Parathyroid adenoma (tissue), 2 donors: ENCODE measurements at regions not wholly inside any gene's neighbourhood (a gene's known extent, or its start where the extent isn't known, plus 50 kb on each side); places are given as distances from the start of the nearest gene placed in this dataset.

Experiments used
- H2AFZ ChIP-seq: fragments of 300-600 bp; sonication (generic); one replicate; pipeline ENCODE4 v1.7.0; 2017; ENCODE audit warnings: antibody characterized with exemption, mild to moderate bottlenecking
- H3K27ac ChIP-seq: fragments of 300-600 bp; sonication (generic); one replicate; pipeline ENCODE4 v1.7.0; 2017
- H3K27me3 ChIP-seq: fragments of 300-600 bp; sonication (generic); one replicate; pipeline ENCODE4 v1.7.0; 2017; ENCODE audit warnings: low read length; ENCODE audit not compliant: control insufficient read depth, insufficient read depth
- H3K36me3 ChIP-seq: fragments of 300-600 bp; sonication (generic); one replicate; pipeline ENCODE4 v1.7.0; 2017; ENCODE audit warnings: low read length; ENCODE audit not compliant: control insufficient read depth, insufficient read depth
- H3K4me1 ChIP-seq: fragments of 300-600 bp; sonication (generic); one replicate; pipeline ENCODE4 v1.7.0; 2017; ENCODE audit warnings: control low read depth
- H3K4me2 ChIP-seq: fragments of 300-600 bp; sonication (generic); one replicate; pipeline ENCODE4 v1.7.0; 2017; ENCODE audit warnings: low read length
- H3K4me3 ChIP-seq: fragments of 300-600 bp; sonication (generic); one replicate; pipeline ENCODE4 v1.7.0; 2017; ENCODE audit warnings: low read depth, low read length
- H3K79me2 ChIP-seq: fragments of 300-600 bp; sonication (generic); one replicate; pipeline ENCODE4 v1.7.0; 2017; ENCODE audit warnings: control low read depth
- H3K9ac ChIP-seq: fragments of 300-600 bp; sonication (generic); one replicate; pipeline ENCODE4 v1.7.0; 2017; ENCODE audit warnings: mild to moderate bottlenecking
- H3K9me3 ChIP-seq: fragments of 300-600 bp; sonication (generic); one replicate; pipeline ENCODE4 v1.7.0; 2017; ENCODE audit warnings: low read length; ENCODE audit not compliant: control insufficient read depth
- TF ChIP-seq, protein P1 (sequence below): fragments of 300-600 bp; sonication (generic); IDR thresholded peaks from one replicate; pipeline ENCODE4 v1.7.0; 2017; ENCODE audit warnings: antibody characterized with exemption, mild to moderate bottlenecking
- donor health status: primary hyperparathyroidism.

DNA sequence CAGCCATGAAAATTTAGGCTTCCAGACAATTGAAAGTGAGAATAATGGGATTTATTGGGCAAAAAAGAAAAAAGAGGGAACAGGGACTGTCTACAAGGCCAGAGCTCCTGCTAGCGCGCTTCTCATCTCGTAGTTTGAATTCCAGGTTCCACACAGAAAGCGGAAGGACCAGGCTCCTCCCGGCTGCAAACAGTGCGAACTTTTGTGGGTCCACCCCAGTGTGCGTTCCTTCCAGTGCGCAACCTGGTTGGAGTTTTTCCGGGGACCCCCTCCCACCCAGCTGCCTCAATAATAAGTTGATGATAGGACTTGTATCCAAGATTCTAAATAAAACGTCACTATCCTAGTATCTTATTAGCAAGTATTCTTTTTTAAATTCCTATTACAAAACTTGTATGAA lies 467.7 kb upstream of the TUSC1 start:
- no peak overlapping the region for H3K27ac ChIP-seq
- H3K79me2 ChIP-seq, result no peaks in the 10 kb centered on the region
- H2AFZ ChIP-seq, result no peak overlapping the region
- no peaks in the 10 kb centered on the region for H3K9me3 ChIP-seq
- H3K36me3 ChIP-seq, result no peaks in the 10 kb centered on the region
- H3K4me3 ChIP-seq, result no peak overlapping the region
- H3K27me3 ChIP-seq, result no peaks in the 10 kb centered on the region
- TF ChIP-seq, protein P1, sequence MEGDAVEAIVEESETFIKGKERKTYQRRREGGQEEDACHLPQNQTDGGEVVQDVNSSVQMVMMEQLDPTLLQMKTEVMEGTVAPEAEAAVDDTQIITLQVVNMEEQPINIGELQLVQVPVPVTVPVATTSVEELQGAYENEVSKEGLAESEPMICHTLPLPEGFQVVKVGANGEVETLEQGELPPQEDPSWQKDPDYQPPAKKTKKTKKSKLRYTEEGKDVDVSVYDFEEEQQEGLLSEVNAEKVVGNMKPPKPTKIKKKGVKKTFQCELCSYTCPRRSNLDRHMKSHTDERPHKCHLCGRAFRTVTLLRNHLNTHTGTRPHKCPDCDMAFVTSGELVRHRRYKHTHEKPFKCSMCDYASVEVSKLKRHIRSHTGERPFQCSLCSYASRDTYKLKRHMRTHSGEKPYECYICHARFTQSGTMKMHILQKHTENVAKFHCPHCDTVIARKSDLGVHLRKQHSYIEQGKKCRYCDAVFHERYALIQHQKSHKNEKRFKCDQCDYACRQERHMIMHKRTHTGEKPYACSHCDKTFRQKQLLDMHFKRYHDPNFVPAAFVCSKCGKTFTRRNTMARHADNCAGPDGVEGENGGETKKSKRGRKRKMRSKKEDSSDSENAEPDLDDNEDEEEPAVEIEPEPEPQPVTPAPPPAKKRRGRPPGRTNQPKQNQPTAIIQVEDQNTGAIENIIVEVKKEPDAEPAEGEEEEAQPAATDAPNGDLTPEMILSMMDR, result no peak
- H3K9ac ChIP-seq, result no peak overlapping the region
- H3K4me1 ChIP-seq, result no peaks in the 10 kb centered on the region
- H3K4me2 ChIP-seq, result no peak overlapping the region

- Histone ChIP-seq H3K36me3 (no peaks in the 10 kb centered on the region), H3K27me3 (no peaks in the 10 kb centered on the region), H3K4me2 (no peak overlapping the region), H3K4me3 (no peak overlapping the region), H3K9me3 (no peaks in the 10 kb centered on the region), H3K9ac (no peak overlapping the region), H2AFZ (no peak overlapping the region), H3K4me1 (no peaks in the 10 kb centered on the region), H3K27ac (no peak overlapping the region), H3K79me2 (no peaks in the 10 kb centered on the region)
- TF ChIP-seq, protein P1, result no peak
Measured at GRCh38 chr9:26142631-26143030, 464.4 kb upstream of the TUSC1 start.

- H2AFZ ChIP-seq, result no peak overlapping the region
- H3K27me3 ChIP-seq, result no peaks in the 10 kb centered on the region
- TF ChIP-seq, protein P1, result no peak
- no peak overlapping the region for H3K4me3 ChIP-seq
- H3K79me2 ChIP-seq, result no peaks in the 10 kb centered on the region
- H3K4me1 ChIP-seq, result no peaks in the 10 kb centered on the region
- no peak overlapping the region for H3K9ac ChIP-seq
- H3K36me3 ChIP-seq, result no peaks in the 10 kb centered on the region
- no peak overlapping the region for H3K27ac ChIP-seq
- H3K9me3 ChIP-seq, result no peaks in the 10 kb centered on the region
- no peak overlapping the region for H3K4me2 ChIP-seq
Measured at GRCh38 chr9:26142201-26142600, 464.0 kb upstream of the TUSC1 start.

DNA sequence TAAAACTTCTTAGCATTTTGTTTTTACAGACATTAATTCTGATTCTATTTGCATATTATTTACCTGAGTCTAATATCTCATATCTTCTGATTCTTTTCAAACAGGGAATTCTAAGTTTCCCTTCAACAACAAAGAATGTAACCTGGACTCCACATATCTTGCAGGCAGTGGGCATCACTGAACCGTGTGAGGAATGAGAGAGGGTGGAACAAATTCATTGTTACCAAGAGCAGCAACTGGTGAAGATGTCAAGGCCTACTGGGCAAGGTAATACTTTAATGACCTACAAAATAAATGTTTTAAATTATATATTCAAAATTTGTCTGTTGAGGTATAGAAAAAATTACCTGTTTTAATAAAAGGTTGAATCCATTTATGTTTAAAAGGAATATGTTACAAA lies 455.3 kb upstream of the TUSC1 start:
- Histone ChIP-seq H3K4me1 (no peaks in the 10 kb centered on the region), H3K79me2 (no peaks in the 10 kb centered on the region), H3K9me3 (no peaks in the 10 kb centered on the region), H3K27ac (no peak overlapping the region), H2AFZ (no peak overlapping the region), H3K4me3 (no peak overlapping the region), H3K36me3 (no peaks in the 10 kb centered on the region), H3K9ac (no peak overlapping the region), H3K4me2 (no peak overlapping the region), H3K27me3 (no peaks in the 10 kb centered on the region)
- TF ChIP-seq, protein P1, result no peak

GRCh38 chr9:26132746-26133312 lies 454.6 kb upstream of the TUSC1 start:
- H3K9ac ChIP-seq, result no peak overlapping the region
- H3K9me3 ChIP-seq, result no peaks in the 10 kb centered on the region
- no peaks in the 10 kb centered on the region for H3K27me3 ChIP-seq
- H3K36me3 ChIP-seq, result no peaks in the 10 kb centered on the region
- H3K27ac ChIP-seq, result no peak overlapping the region
- H2AFZ ChIP-seq, result no peak overlapping the region
- H3K4me2 ChIP-seq, result no peak overlapping the region
- H3K4me1 ChIP-seq, result no peaks in the 10 kb centered on the region
- H3K79me2 ChIP-seq, result no peaks in the 10 kb centered on the region
- H3K4me3 ChIP-seq, result no peak overlapping the region
- TF ChIP-seq, protein P1, result no peak
